Suprapubic skin (tissue), 4 donors: ENCODE measurements at regions not wholly inside any gene's neighbourhood (a gene's known extent, or its start where the extent isn't known, plus 50 kb on each side); places are given as distances from the start of the nearest gene placed in this dataset.

Source experiments
- CTCF ChIP-seq, 2 donors: fragments of 200-600 bp in 1 of 2; fragments of 450-650 bp in 1 of 2; sonication (generic) in 1 of 2; IDR thresholded peaks; one replicate each; pipeline ENCODE4 v1.5.1; 2016 to 2019; ENCODE audit warnings: antibody characterized with exemption in 2 of 2, mild to moderate bottlenecking in 1 of 2, moderate library complexity in 1 of 2
- EP300 ChIP-seq: sonication (generic); formaldehyde crosslinking; IDR thresholded peaks from one replicate; pipeline ENCODE4 v1.6.1; 2017; ENCODE audit warnings: antibody characterized with exemption
- POLR2A ChIP-seq, 2 donors: fragments of 450-650 bp; IDR thresholded peaks; one replicate each; pipeline ENCODE4 v1.6.1; 2017; ENCODE audit warnings: antibody characterized with exemption in 2 of 2, mild to moderate bottlenecking in 2 of 2, moderate library complexity in 2 of 2
- POLR2AphosphoS5 ChIP-seq, 3 donors: sonication (generic); formaldehyde crosslinking; IDR thresholded peaks; one replicate each; pipeline ENCODE4 v1.6.1; 2017; ENCODE audit warnings: antibody characterized with exemption in 3 of 3

GRCh38 chrX:41024755-41025154 lies 60.5 kb upstream of the USP9X start:
- TF ChIP-seq CTCF (IDR thresholded peaks at IDR 0.05), result no peak
- TF ChIP-seq POLR2A (IDR thresholded peaks at IDR 0.05), result no peak
- no peak for TF ChIP-seq POLR2AphosphoS5 (IDR thresholded peaks at IDR 0.05)
- TF ChIP-seq EP300, result no peak
